Ishikawa (cell line): ENCODE measurements at regions not wholly inside any gene's neighbourhood (a gene's known extent, or its start where the extent isn't known, plus 50 kb on each side); places are given as distances from the start of the nearest gene placed in this dataset.

Source experiments
- CEBPB ChIP-seq: IDR thresholded peaks from 2 replicates; pipeline ENCODE4 v1.6.1; 2012
- CREB1 ChIP-seq: IDR thresholded peaks from 2 replicates; pipeline ENCODE4 v1.6.1; 2012; ENCODE audit warnings: low read depth
- EGR1 ChIP-seq: IDR thresholded peaks from 2 replicates; pipeline ENCODE4 v1.6.1; 2012
- EP300 ChIP-seq: IDR thresholded peaks from 2 replicates; pipeline ENCODE4 v1.6.1; 2012; ENCODE audit warnings: borderline replicate concordance
- FOXM1 ChIP-seq: IDR thresholded peaks from 2 replicates; pipeline ENCODE4 v1.6.1; 2012; ENCODE audit warnings: low read depth, borderline replicate concordance
- MAX ChIP-seq: IDR thresholded peaks from 2 replicates; pipeline ENCODE4 v1.6.1; 2012
- NFIC ChIP-seq: IDR thresholded peaks from 2 replicates; pipeline ENCODE4 v1.6.1; 2012
- RAD21 ChIP-seq: IDR thresholded peaks from 2 replicates; pipeline ENCODE4 v1.6.1; 2012; ENCODE audit warnings: low read depth
- REST ChIP-seq: IDR thresholded peaks from 2 replicates; pipeline ENCODE4 v1.6.1; 2012; ENCODE audit warnings: low read depth, mild to moderate bottlenecking
- TAF1 ChIP-seq: IDR thresholded peaks from 2 replicates; pipeline ENCODE4 v1.6.1; 2012; ENCODE audit warnings: low read depth, mild to moderate bottlenecking
- TCF12 ChIP-seq: IDR thresholded peaks from 2 replicates; pipeline ENCODE4 v1.6.1; 2012; ENCODE audit warnings: low read depth
- TEAD4 ChIP-seq: IDR thresholded peaks from 2 replicates; pipeline ENCODE4 v1.6.1; 2012
- USF1 ChIP-seq: IDR thresholded peaks from 2 replicates; pipeline ENCODE4 v1.6.1; 2012
- YY1 ChIP-seq: IDR thresholded peaks from 2 replicates; pipeline ENCODE4 v1.6.1; 2012; ENCODE audit warnings: low read depth
- ZBTB7A ChIP-seq: IDR thresholded peaks from 2 replicates; pipeline ENCODE4 v1.6.1; 2012; ENCODE audit warnings: low read depth

GRCh38 chr5:12985142-12985541, 959.3 kb downstream of the DNAH5 start:
- TF ChIP-seq TAF1 (no peak), TEAD4 (no peak), FOXM1 (no peak), REST (no peak), ZBTB7A (no peak), RAD21 (no peak), EGR1 (no peak), MAX (no peak), USF1 (no peak)

GRCh38 chr5:12974856-12975255, 969.6 kb downstream of the DNAH5 start:
- TF ChIP-seq TAF1 (no peak), CREB1 (no peak), MAX (no peak), RAD21 (no peak), YY1 (no peak), ZBTB7A (no peak), TEAD4 (no peak), NFIC (no peak), REST (no peak), TCF12 (no peak), USF1 (no peak), FOXM1 (no peak), CEBPB (no peak), EP300 (no peak), EGR1 (no peak)

GRCh38 chr5:12965804-12966203, 978.7 kb downstream of the DNAH5 start:
- TF ChIP-seq CREB1 (no peak), FOXM1 (no peak), ZBTB7A (no peak), USF1 (no peak), REST (no peak), TAF1 (no peak)

- TF ChIP-seq ZBTB7A (no peak), EP300 (no peak), CEBPB (no peak), CREB1 (no peak), RAD21 (no peak), USF1 (no peak), TEAD4 (no peak)
Observed at GRCh38 chr5:12959713-12960112, 984.8 kb downstream of the DNAH5 start.

GRCh38 chr5:12952409-12952808, 992.1 kb downstream of the DNAH5 start:
- TF ChIP-seq MAX (no peak), EP300 (no peak), TAF1 (no peak), REST (no peak), RAD21 (no peak), ZBTB7A (no peak), USF1 (no peak), YY1 (no peak), FOXM1 (no peak), TEAD4 (no peak), CREB1 (no peak), NFIC (no peak), CEBPB (no peak), EGR1 (no peak), TCF12 (no peak)
